ENCODE measurements at regions not wholly inside any gene's neighbourhood (a gene's known extent, or its start where the extent isn't known, plus 50 kb on each side); places are given as distances from the start of the nearest gene placed in this dataset.

GRCh38 chr17:33375783-33376182 lies 82.7 kb upstream of the ASIC2 start:
- no peak for TF ChIP-seq EP300 (IDR thresholded peaks at IDR 0.05)
- TF ChIP-seq CTCF (IDR thresholded peaks at IDR 0.05): no peak
